CD4-positive, CD25-positive, alpha-beta regulatory T cell (primary cell): ENCODE measurements at regions not wholly inside any gene's neighbourhood (a gene's known extent, or its start where the extent isn't known, plus 50 kb on each side); places are given as distances from the start of the nearest gene placed in this dataset.

ENCODE experiments used
- ATAC-seq, 2 donors: fragments of 150-1000 bp; cut with Tn5 transposase; one replicate each; pipeline ENCODE4 v1.10.0; 2021; ENCODE audit warnings: low read depth in 2 of 2, moderate number of reproducible peaks in 2 of 2, moderate library complexity in 1 of 2
- DNase-seq, 3 donors: peaks; one replicate each; pipeline versions ENCODE4 v3.0.0 to v3.0.0-alpha.2; 2012 to 2022; ENCODE audit warnings: mixed read lengths in 1 of 3
- H3K27ac ChIP-seq: one replicate; pipeline ENCODE4 v1.7.0; 2013; ENCODE audit warnings: mild to moderate bottlenecking, low read length; ENCODE audit not compliant: insufficient read depth, poor library complexity, severe bottlenecking
- H3K27me3 ChIP-seq: one replicate; pipeline ENCODE4 v1.7.0; 2013; ENCODE audit warnings: low read length; ENCODE audit not compliant: control insufficient read depth, insufficient read depth
- H3K36me3 ChIP-seq: one replicate; pipeline ENCODE4 v1.7.0; 2013; ENCODE audit warnings: mild to moderate bottlenecking, low read length, moderate library complexity; ENCODE audit not compliant: control insufficient read depth, insufficient read depth
- H3K4me1 ChIP-seq: 2 replicates; pipeline ENCODE4 v1.7.0; 2013; ENCODE audit warnings: mild to moderate bottlenecking, low read length; ENCODE audit not compliant: insufficient read depth, control insufficient read depth, poor library complexity, severe bottlenecking
- H3K4me3 ChIP-seq: one replicate; pipeline ENCODE4 v1.7.0; 2013; ENCODE audit warnings: low read depth, mild to moderate bottlenecking, low read length, moderate library complexity
- H3K9me3 ChIP-seq, 2 experiments: 1 replicate in 1 of 2; 2 replicates in 1 of 2; pipeline ENCODE4 v1.7.0; 2013; ENCODE audit warnings: low read length in 2 of 2, mild to moderate bottlenecking in 1 of 2, moderate library complexity in 1 of 2; ENCODE audit not compliant: control insufficient read depth in 2 of 2
- H3K27ac Mint-ChIP-seq, 3 donors: one replicate each; pipeline ENCODE4 v1.8.0; 2020 to 2022; ENCODE audit warnings: mild to moderate bottlenecking in 3 of 3, mixed read lengths in 3 of 3, moderate library complexity in 2 of 3
- H3K27me3 Mint-ChIP-seq: one replicate; pipeline ENCODE4 v1.8.0; 2022; ENCODE audit warnings: mild to moderate bottlenecking, mixed read lengths
- H3K36me3 Mint-ChIP-seq: one replicate; pipeline ENCODE4 v1.8.0; 2020; ENCODE audit warnings: mixed read lengths
- H3K4me1 Mint-ChIP-seq, 4 donors: one replicate each; pipeline ENCODE4 v1.8.0; 2020 to 2022; ENCODE audit warnings: mixed read lengths in 4 of 4, mild to moderate bottlenecking in 1 of 4
- H3K4me3 Mint-ChIP-seq, 4 donors: one replicate each; pipeline ENCODE4 v1.8.0; 2020 to 2022; ENCODE audit warnings: mild to moderate bottlenecking in 4 of 4, mixed read lengths in 4 of 4, moderate library complexity in 3 of 4
- H3K9me3 Mint-ChIP-seq, 7 donors: one replicate each; pipeline ENCODE4 v1.8.0; 2020 to 2022; ENCODE audit warnings: mixed read lengths in 7 of 7, mild to moderate bottlenecking in 3 of 7, moderate library complexity in 2 of 7

GRCh38 chr4:112053825-112054350 lies 91.4 kb upstream of the FAM241A start:
- H3K27me3 Mint-ChIP-seq = peaks cover 20% of the 10 kb centered on the region
- no peaks in the 10 kb centered on the region for H3K4me1 Mint-ChIP-seq
- DNase-seq (no peak), ATAC-seq (no peak)
- H3K4me3 Mint-ChIP-seq = no peak overlapping the region
- H3K9me3 ChIP-seq = no peaks in the 10 kb centered on the region
- H3K27ac Mint-ChIP-seq = no peak overlapping the region
- no peaks in the 10 kb centered on the region for H3K36me3 Mint-ChIP-seq
- peaks cover 11% of the 10 kb centered on the region for H3K27me3 ChIP-seq
- H3K4me3 ChIP-seq = no peak overlapping the region
- no peak overlapping the region for H3K27ac ChIP-seq
- no peaks in the 10 kb centered on the region for H3K36me3 ChIP-seq
- peaks cover 0 to 2% (median 0%) of the 10 kb centered on the region in 7 donors for H3K9me3 Mint-ChIP-seq
- H3K4me1 ChIP-seq = no peaks in the 10 kb centered on the region

GRCh38 chr4:112055100-112055499 lies 90.2 kb upstream of the FAM241A start:
- no peaks in the 10 kb centered on the region for H3K4me1 Mint-ChIP-seq
- no peak overlapping the region for H3K27ac Mint-ChIP-seq
- H3K36me3 Mint-ChIP-seq = no peaks in the 10 kb centered on the region
- Histone ChIP-seq H3K27ac (no peak overlapping the region), H3K36me3 (no peaks in the 10 kb centered on the region), H3K4me3 (no peak overlapping the region), H3K9me3 (no peaks in the 10 kb centered on the region), H3K4me1 (no peaks in the 10 kb centered on the region), H3K27me3 (peaks cover 11% of the 10 kb centered on the region)
- H3K4me3 Mint-ChIP-seq = no peak overlapping the region
- H3K9me3 Mint-ChIP-seq = peaks cover 0 to 2% (median 0%) of the 10 kb centered on the region in 7 donors
- no peak for ATAC-seq
- DNase-seq = no peak
- H3K27me3 Mint-ChIP-seq = peaks cover 18% of the 10 kb centered on the region

GRCh38 chr4:112057470-112057869 lies 87.8 kb upstream of the FAM241A start:
- Histone ChIP-seq H3K9me3 (no peaks in the 10 kb centered on the region), H3K4me1 (no peaks in the 10 kb centered on the region), H3K36me3 (no peaks in the 10 kb centered on the region), H3K27ac (no peak overlapping the region), H3K27me3 (peaks cover 11% of the 10 kb centered on the region), H3K4me3 (no peak overlapping the region)
- ATAC-seq (no peak), DNase-seq (no peak)
- Mint-ChIP-seq H3K4me1 (no peaks in the 10 kb centered on the region), H3K9me3 (peaks cover 0 to 2% (median 0%) of the 10 kb centered on the region in 7 donors), H3K27ac (no peak overlapping the region), H3K4me3 (no peak overlapping the region), H3K27me3 (peaks cover 20% of the 10 kb centered on the region), H3K36me3 (no peaks in the 10 kb centered on the region)

GRCh38 chr4:112058433-112058832 lies 86.8 kb upstream of the FAM241A start:
- no peak for DNase-seq
- Mint-ChIP-seq H3K4me3 (no peak overlapping the region), H3K27ac (no peak overlapping the region), H3K4me1 (no peaks in the 10 kb centered on the region), H3K36me3 (no peaks in the 10 kb centered on the region), H3K9me3 (peaks cover 0 to 2% (median 0%) of the 10 kb centered on the region in 7 donors), H3K27me3 (peaks cover 17% of the 10 kb centered on the region)
- no peaks in the 10 kb centered on the region for H3K4me1 ChIP-seq
- ATAC-seq = no peak
- H3K36me3 ChIP-seq = no peaks in the 10 kb centered on the region
- peaks cover 11% of the 10 kb centered on the region for H3K27me3 ChIP-seq
- H3K9me3 ChIP-seq = no peaks in the 10 kb centered on the region
- H3K27ac ChIP-seq = no peak overlapping the region
- no peak overlapping the region for H3K4me3 ChIP-seq

GRCh38 chr4:112060212-112060611 lies 85.0 kb upstream of the FAM241A start:
- Histone ChIP-seq H3K4me3 (no peak overlapping the region), H3K27ac (no peak overlapping the region), H3K36me3 (no peaks in the 10 kb centered on the region), H3K27me3 (peaks cover 7% of the 10 kb centered on the region), H3K4me1 (no peaks in the 10 kb centered on the region), H3K9me3 (no peaks in the 10 kb centered on the region)
- H3K4me3 Mint-ChIP-seq = no peak overlapping the region
- ATAC-seq (no peak), DNase-seq (peak in 1 of 3 donors; percentile 10)
- no peak overlapping the region for H3K27ac Mint-ChIP-seq
- peaks cover 19% of the 10 kb centered on the region for H3K27me3 Mint-ChIP-seq
- no peaks in the 10 kb centered on the region for H3K9me3 Mint-ChIP-seq
- H3K4me1 Mint-ChIP-seq = no peaks in the 10 kb centered on the region
- H3K36me3 Mint-ChIP-seq = no peaks in the 10 kb centered on the region

GRCh38 chr4:112061207-112061817 lies 83.9 kb upstream of the FAM241A start:
- no peak for ATAC-seq
- H3K36me3 ChIP-seq = no peaks in the 10 kb centered on the region
- peaks cover 0 to 2% (median 0%) of the 10 kb centered on the region in 7 donors for H3K9me3 Mint-ChIP-seq
- H3K27me3 Mint-ChIP-seq = peaks cover 19% of the 10 kb centered on the region
- H3K4me3 Mint-ChIP-seq = no peak overlapping the region
- H3K27ac Mint-ChIP-seq = no peak overlapping the region
- H3K4me1 ChIP-seq = no peaks in the 10 kb centered on the region
- no peaks in the 10 kb centered on the region for H3K36me3 Mint-ChIP-seq
- peaks cover 7% of the 10 kb centered on the region for H3K27me3 ChIP-seq
- no peak overlapping the region for H3K4me3 ChIP-seq
- H3K27ac ChIP-seq = no peak overlapping the region
- no peaks in the 10 kb centered on the region for H3K4me1 Mint-ChIP-seq
- H3K9me3 ChIP-seq = no peaks in the 10 kb centered on the region
- DNase-seq = no peak

GRCh38 chr4:112063260-112063659 lies 82.0 kb upstream of the FAM241A start:
- no peak overlapping the region for H3K4me3 ChIP-seq
- H3K27me3 Mint-ChIP-seq = peaks cover 28% of the 10 kb centered on the region
- ATAC-seq (no peak), DNase-seq (no peak)
- peaks cover 5% of the 10 kb centered on the region for H3K27me3 ChIP-seq
- H3K4me1 ChIP-seq = no peaks in the 10 kb centered on the region
- no peak overlapping the region for H3K27ac Mint-ChIP-seq
- no peaks in the 10 kb centered on the region for H3K9me3 ChIP-seq
- H3K36me3 ChIP-seq = no peaks in the 10 kb centered on the region
- no peaks in the 10 kb centered on the region for H3K36me3 Mint-ChIP-seq
- H3K4me3 Mint-ChIP-seq = no peak overlapping the region
- peaks cover 0 to 4% (median 0%) of the 10 kb centered on the region in 7 donors for H3K9me3 Mint-ChIP-seq
- no peak overlapping the region for H3K27ac ChIP-seq
- H3K4me1 Mint-ChIP-seq = no peaks in the 10 kb centered on the region

GRCh38 chr4:112069110-112069509 lies 76.1 kb upstream of the FAM241A start:
- H3K27me3 ChIP-seq = peaks cover 5% of the 10 kb centered on the region
- Mint-ChIP-seq H3K4me3 (no peak overlapping the region), H3K27ac (no peak overlapping the region), H3K9me3 (peaks cover 0 to 15% (median 4%) of the 10 kb centered on the region in 7 donors), H3K36me3 (no peaks in the 10 kb centered on the region), H3K27me3 (peaks cover 38% of the 10 kb centered on the region), H3K4me1 (no peaks in the 10 kb centered on the region)
- DNase-seq = no peak
- no peaks in the 10 kb centered on the region for H3K36me3 ChIP-seq
- no peak overlapping the region for H3K27ac ChIP-seq
- H3K9me3 ChIP-seq = no peaks in the 10 kb centered on the region
- H3K4me1 ChIP-seq = no peaks in the 10 kb centered on the region
- no peak overlapping the region for H3K4me3 ChIP-seq
- no peak for ATAC-seq
